ENCODE measurements at regions not wholly inside any gene's neighbourhood (a gene's known extent, or its start where the extent isn't known, plus 50 kb on each side); places are given as distances from the start of the nearest gene placed in this dataset.

DNA sequence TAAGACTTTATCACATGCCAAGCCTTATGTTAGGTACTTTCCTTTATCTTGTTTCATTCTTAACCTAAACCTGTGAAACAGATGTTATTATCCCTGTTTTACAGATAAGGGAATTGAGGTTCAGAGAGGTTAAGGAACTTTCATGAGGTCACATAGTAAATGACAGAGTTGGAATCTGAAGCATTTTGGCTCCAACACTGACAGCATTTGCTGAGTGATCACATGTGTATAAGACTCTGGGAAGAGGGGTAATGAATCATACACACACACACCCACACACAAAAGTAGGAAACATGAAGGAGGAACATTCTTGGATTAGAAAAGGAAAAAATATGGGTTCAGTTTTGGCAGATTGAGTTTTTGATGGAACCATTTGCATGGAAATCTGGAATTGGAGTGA, 212.5 kb downstream of the GJA1 start (continued):
- TF ChIP-seq, protein P1, sequence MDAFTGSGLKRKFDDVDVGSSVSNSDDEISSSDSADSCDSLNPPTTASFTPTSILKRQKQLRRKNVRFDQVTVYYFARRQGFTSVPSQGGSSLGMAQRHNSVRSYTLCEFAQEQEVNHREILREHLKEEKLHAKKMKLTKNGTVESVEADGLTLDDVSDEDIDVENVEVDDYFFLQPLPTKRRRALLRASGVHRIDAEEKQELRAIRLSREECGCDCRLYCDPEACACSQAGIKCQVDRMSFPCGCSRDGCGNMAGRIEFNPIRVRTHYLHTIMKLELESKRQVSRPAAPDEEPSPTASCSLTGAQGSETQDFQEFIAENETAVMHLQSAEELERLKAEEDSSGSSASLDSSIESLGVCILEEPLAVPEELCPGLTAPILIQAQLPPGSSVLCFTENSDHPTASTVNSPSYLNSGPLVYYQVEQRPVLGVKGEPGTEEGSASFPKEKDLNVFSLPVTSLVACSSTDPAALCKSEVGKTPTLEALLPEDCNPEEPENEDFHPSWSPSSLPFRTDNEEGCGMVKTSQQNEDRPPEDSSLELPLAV (CRISPR knock-in tag; conservative IDR thresholded peaks at IDR 0.05; ENCODE audit: low read depth) = no peak
- TF ChIP-seq PHF5A (CRISPR knock-in tag; IDR thresholded peaks at IDR 0.05; ENCODE audit: low read depth, unreplicated experiment) (no peak), RAD51 (IDR thresholded peaks at IDR 0.05; ENCODE audit: borderline replicate concordance) (no peak), ZNF3 (CRISPR knock-in tag; IDR thresholded peaks at IDR 0.05) (no peak)

DNA sequence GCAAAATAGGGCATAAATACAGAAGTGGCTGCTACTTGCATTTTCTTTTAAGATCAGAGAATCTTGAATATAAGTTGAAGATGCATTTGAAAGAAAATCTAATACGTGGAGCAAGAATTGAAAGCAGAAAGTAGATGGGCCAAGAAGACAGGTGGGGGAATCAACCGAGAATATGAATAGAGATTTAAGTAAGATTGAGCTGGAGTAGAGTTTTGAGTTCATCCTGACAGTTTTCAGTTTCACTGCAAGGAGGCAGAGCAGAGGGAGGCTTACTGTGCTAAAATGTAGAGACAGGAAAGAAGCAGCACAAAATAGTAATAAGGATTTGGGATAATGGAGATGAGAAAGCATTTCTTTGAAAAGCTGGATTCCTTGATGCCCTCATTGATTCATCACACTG, 214.5 kb downstream of the GJA1 start:
- no TSS peak for BruUV-seq (replicated peaks)
- FAIRE-seq = no peak
- TF ChIP-seq KLF12 (CRISPR knock-in tag; IDR thresholded peaks at IDR 0.05; ENCODE audit: borderline replicate concordance) (no peak), ZNF543 (CRISPR knock-in tag; IDR thresholded peaks at IDR 0.05) (no peak), ZNF577 (CRISPR knock-in tag; IDR thresholded peaks at IDR 0.05; ENCODE audit: borderline replicate concordance, low read depth) (no peak), ZNF382 (CRISPR knock-in tag; IDR thresholded peaks at IDR 0.05; ENCODE audit: borderline replicate concordance) (no peak), ZNF777 (CRISPR knock-in tag; IDR thresholded peaks at IDR 0.05) (no peak), PRDM15 (CRISPR knock-in tag; IDR thresholded peaks at IDR 0.05) (no peak), ESRRA (CRISPR knock-in tag; IDR thresholded peaks at IDR 0.05; ENCODE audit: low read depth) (no peak), ZNF124 (CRISPR knock-in tag; IDR thresholded peaks at IDR 0.05) (no peak), POLR2G (IDR thresholded peaks at IDR 0.05; ENCODE audit: low read depth, low read length) (no peak)
- TF ChIP-seq, protein P2, sequence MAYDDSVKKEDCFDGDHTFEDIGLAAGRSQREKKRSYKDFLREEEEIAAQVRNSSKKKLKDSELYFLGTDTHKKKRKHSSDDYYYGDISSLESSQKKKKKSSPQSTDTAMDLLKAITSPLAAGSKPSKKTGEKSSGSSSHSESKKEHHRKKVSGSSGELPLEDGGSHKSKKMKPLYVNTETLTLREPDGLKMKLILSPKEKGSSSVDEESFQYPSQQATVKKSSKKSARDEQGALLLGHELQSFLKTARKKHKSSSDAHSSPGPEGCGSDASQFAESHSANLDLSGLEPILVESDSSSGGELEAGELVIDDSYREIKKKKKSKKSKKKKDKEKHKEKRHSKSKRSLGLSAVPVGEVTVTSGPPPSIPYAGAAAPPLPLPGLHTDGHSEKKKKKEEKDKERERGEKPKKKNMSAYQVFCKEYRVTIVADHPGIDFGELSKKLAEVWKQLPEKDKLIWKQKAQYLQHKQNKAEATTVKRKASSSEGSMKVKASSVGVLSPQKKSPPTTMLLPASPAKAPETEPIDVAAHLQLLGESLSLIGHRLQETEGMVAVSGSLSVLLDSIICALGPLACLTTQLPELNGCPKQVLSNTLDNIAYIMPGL (CRISPR knock-in tag; IDR thresholded peaks at IDR 0.05; ENCODE audit: borderline replicate concordance in 1 of 2, low read depth in 1 of 2) = no peak
- TF ChIP-seq, protein P3, sequence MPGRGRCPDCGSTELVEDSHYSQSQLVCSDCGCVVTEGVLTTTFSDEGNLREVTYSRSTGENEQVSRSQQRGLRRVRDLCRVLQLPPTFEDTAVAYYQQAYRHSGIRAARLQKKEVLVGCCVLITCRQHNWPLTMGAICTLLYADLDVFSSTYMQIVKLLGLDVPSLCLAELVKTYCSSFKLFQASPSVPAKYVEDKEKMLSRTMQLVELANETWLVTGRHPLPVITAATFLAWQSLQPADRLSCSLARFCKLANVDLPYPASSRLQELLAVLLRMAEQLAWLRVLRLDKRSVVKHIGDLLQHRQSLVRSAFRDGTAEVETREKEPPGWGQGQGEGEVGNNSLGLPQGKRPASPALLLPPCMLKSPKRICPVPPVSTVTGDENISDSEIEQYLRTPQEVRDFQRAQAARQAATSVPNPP (CRISPR knock-in tag; IDR thresholded peaks at IDR 0.05) = no peak
- TF ChIP-seq, protein P4, sequence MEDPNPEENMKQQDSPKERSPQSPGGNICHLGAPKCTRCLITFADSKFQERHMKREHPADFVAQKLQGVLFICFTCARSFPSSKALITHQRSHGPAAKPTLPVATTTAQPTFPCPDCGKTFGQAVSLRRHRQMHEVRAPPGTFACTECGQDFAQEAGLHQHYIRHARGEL (CRISPR knock-in tag; IDR thresholded peaks at IDR 0.05) = no peak

More for the DNA sequence above, 214.5 kb downstream of the GJA1 start:
- Histone ChIP-seq H3K4me2 (ENCODE audit: low read depth, low read length) (no peak overlapping the region), H3K9ac (ENCODE audit: insufficient read depth, low read depth, low read length) (no peak overlapping the region), H3K27me3 (ENCODE audit: control insufficient read depth in 1 of 2, insufficient read depth in 2 of 2, low read length in 2 of 2) (no peaks in the 10 kb centered on the region), H2AFZ (ENCODE audit: low read length) (no peak overlapping the region), H4K20me1 (ENCODE audit: insufficient read depth, low read length) (no peaks in the 10 kb centered on the region), H3K4me3 (replicated peaks in 1 of 3; ENCODE audit: insufficient read depth in 1 of 3, low read depth in 2 of 3, low read length in 3 of 3) (no peak overlapping the region), H3K36me3 (replicated peaks in 1 of 2; ENCODE audit: control insufficient read depth in 1 of 2, insufficient read depth in 2 of 2, low read length in 2 of 2) (no peaks in the 10 kb centered on the region), H3K4me1 (ENCODE audit: insufficient read depth, low read length) (no peaks in the 10 kb centered on the region), H3K79me2 (ENCODE audit: insufficient read depth, low read length) (no peaks in the 10 kb centered on the region), H3K9me3 (ENCODE audit: low read length) (no peaks in the 10 kb centered on the region), H3K27ac (ENCODE audit: extremely low read length, insufficient read depth, low read length) (no peak overlapping the region)
- WGBS (ENCODE audit: low lambda C conversion rate) = 1% methylated on average over 2 of the region's 2 CpGs
- in situ Hi-C loops (cut with HindIII; ENCODE audit: extremely low pct_ligation_motif_present, low pct_unique_long_range_greater_than_20kb) = no loop called here
- intact Hi-C loops (cut with micrococcal nuclease; ENCODE audit: unreplicated experiment) = no loop called here
- DNase-seq (ENCODE audit: low spot score) = no peak
- ChIA-PET POLR2A (no interaction called here), CTCF (ENCODE audit: low intra/inter-chr PET ratio, low total read pairs) (no interaction called here)
- no peak for ATAC-seq
